ENCODE measurements at regions not wholly inside any gene's neighbourhood (a gene's known extent, or its start where the extent isn't known, plus 50 kb on each side); places are given as distances from the start of the nearest gene placed in this dataset.

DNA sequence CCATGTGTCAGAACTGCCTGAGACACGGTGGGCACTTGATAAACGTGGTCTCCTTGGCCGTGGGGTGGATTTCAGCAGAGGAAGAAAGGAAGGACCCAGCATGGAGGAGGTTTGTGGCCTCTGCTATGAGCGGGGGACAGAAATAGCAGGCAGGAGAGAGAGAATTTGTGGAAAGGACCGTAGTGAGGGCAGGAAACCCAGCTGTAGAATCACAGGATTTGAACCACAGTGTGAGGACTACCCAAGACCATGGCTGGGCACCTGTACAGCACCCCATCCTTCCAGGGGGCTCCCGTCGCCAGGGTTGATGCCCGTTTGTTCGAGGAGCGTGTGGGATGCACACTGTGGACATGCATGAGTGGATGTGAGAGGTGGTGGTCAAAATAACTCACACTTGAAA is 183.4 kb downstream of the PTPN20 start:
- no peak for TF ChIP-seq POLR2AphosphoS5 (IDR thresholded peaks at IDR 0.05; ENCODE audit: borderline replicate concordance, low read depth, low read length)
- no peak for TF ChIP-seq EZH2 (IDR thresholded peaks at IDR 0.05)
- TF ChIP-seq FOXP2 (optimal IDR thresholded peaks at IDR 0.05; ENCODE audit: control extremely low read depth, extremely low read length, insufficient read depth): no peak

Measured in SK-N-MC (cell line).